GM18505 (cell line): ENCODE measurements at regions not wholly inside any gene's neighbourhood (a gene's known extent, or its start where the extent isn't known, plus 50 kb on each side); places are given as distances from the start of the nearest gene placed in this dataset.

Source experiments
- ATAC-seq: cut with Tn5 transposase; IDR thresholded peaks from one replicate; pipeline ENCODE4 v1.9.1; 2021; ENCODE audit not compliant: unreplicated experiment
- POLR2A ChIP-seq: IDR thresholded peaks from 4 replicates; pipeline ENCODE4 v1.6.1; 2011; ENCODE audit warnings: borderline replicate concordance; ENCODE audit not compliant: insufficient read depth, insufficient read length; ENCODE audit errors: extremely low read depth

- no peak for ATAC-seq
- no peak for TF ChIP-seq POLR2A
Measured at GRCh38 chr15:70274255-70274880, 176.7 kb upstream of the TLE3 start.

- no peak for TF ChIP-seq POLR2A
- no peak for ATAC-seq
Measured at GRCh38 chr15:70273808-70274207, 176.1 kb upstream of the TLE3 start.

- TF ChIP-seq POLR2A = no peak
- ATAC-seq = no peak
Measured at GRCh38 chr15:70272565-70273355, 175.0 kb upstream of the TLE3 start.

- ATAC-seq = no peak
Measured at GRCh38 chr15:70271422-70272088, 173.8 kb upstream of the TLE3 start.

GRCh38 chr15:70270752-70271111 is 173.0 kb upstream of the TLE3 start:
- no peak for TF ChIP-seq POLR2A
- ATAC-seq = no peak

More at GRCh38 chr15:70271422-70272088, 173.8 kb upstream of the TLE3 start:
- TF ChIP-seq POLR2A = no peak

GRCh38 chr15:70269991-70270751 is 172.5 kb upstream of the TLE3 start:
- no peak for TF ChIP-seq POLR2A
- no peak for ATAC-seq

- no peak for ATAC-seq
- TF ChIP-seq POLR2A = no peak
Measured at GRCh38 chr15:70269311-70269911, 171.7 kb upstream of the TLE3 start.

- ATAC-seq = no peak
- TF ChIP-seq POLR2A = no peak
Measured at GRCh38 chr15:70268698-70269251, 171.1 kb upstream of the TLE3 start.

- ATAC-seq = no peak
- TF ChIP-seq POLR2A = no peak
Measured at GRCh38 chr15:70267879-70268278, 170.2 kb upstream of the TLE3 start.

GRCh38 chr15:70267306-70267705 is 169.6 kb upstream of the TLE3 start:
- no peak for TF ChIP-seq POLR2A
- ATAC-seq = no peak

- TF ChIP-seq POLR2A = no peak
Measured at GRCh38 chr15:70266412-70267121, 168.8 kb upstream of the TLE3 start.

GRCh38 chr15:70265986-70266385 is 168.3 kb upstream of the TLE3 start:
- no peak for TF ChIP-seq POLR2A
- ATAC-seq = no peak

More at GRCh38 chr15:70266412-70267121, 168.8 kb upstream of the TLE3 start:
- no peak for ATAC-seq

- TF ChIP-seq POLR2A = no peak
- ATAC-seq = no peak
Measured at GRCh38 chr15:70265466-70265978, 167.8 kb upstream of the TLE3 start.
